GM12878 (cell line): ENCODE measurements at regions not wholly inside any gene's neighbourhood (a gene's known extent, or its start where the extent isn't known, plus 50 kb on each side); places are given as distances from the start of the nearest gene placed in this dataset.

Experiments used
- ATAC-seq: fragments of 200-7000 bp; cut with Tn5 transposase; 3 replicates; pipeline ENCODE4 v1.9.1; 2020; ENCODE audit warnings: mild to moderate bottlenecking, moderate library complexity
- BruUV-seq: library from RNA; stranded (reverse); fragments of 400-500 nt; replicated peaks from 2 replicates; lab custom pipeline; 2021; lab: Mats Ljungman, UMichigan
- CTCF ChIA-PET: fragments of 300-600 bp; sonication (Branson Sonifier 250); formaldehyde crosslinking; extraction: SDS; loops from one replicate; lab custom pipeline; 2021; ENCODE audit warnings: inconsistent platforms; lab: Yijun Ruan, JAX
- POLR2A ChIA-PET: fragments of 350-600 bp; formaldehyde crosslinking; extraction: SDS; loops from one replicate; lab custom pipeline; 2021; ENCODE audit warnings: inconsistent platforms; lab: Charles Lee
- RAD21 ChIA-PET: fragments of 300-600 bp; sonication (Branson Sonifier 250); formaldehyde crosslinking; loops from one replicate; lab custom pipeline; 2023; ENCODE audit warnings: antibody characterized with exemption; ENCODE audit not compliant: unreplicated experiment; lab: Charles Lee
- SMC1A ChIA-PET: fragments of 300-600 bp; sonication (Branson Sonifier 250); formaldehyde crosslinking; loops from one replicate; lab custom pipeline; 2023; ENCODE audit not compliant: unreplicated experiment, uncharacterized antibody; lab: Charles Lee
- DNase-seq: peaks from one replicate; pipeline ENCODE4 v3.0.0-alpha.2; 2011; ENCODE audit warnings: low read depth, low spot score
- FAIRE-seq: peaks from 3 replicates; lab custom pipeline; 2011; peaks lifted over from hg19 to GRCh38; lab: Jason Lieb, UNC
- H2AFZ ChIP-seq: 2 replicates; pipeline ENCODE4 v1.6.0; 2011; ENCODE audit warnings: low read depth, low read length, control low read depth; ENCODE audit not compliant: control insufficient read depth
- H3K27ac ChIP-seq: 2 replicates; pipeline ENCODE4 v1.5.1; 2011; ENCODE audit warnings: control low read depth; ENCODE audit not compliant: control insufficient read depth, insufficient read depth
- H3K27me3 ChIP-seq, 2 experiments: replicated peaks in 1 of 2; 2 replicates each; pipeline versions ENCODE4 v1.6.0 to v1.6.1; 2011; ENCODE audit warnings: low read length in 1 of 2; ENCODE audit not compliant: control insufficient read depth in 2 of 2, insufficient read depth in 2 of 2
- H3K36me3 ChIP-seq, 2 experiments: 2 replicates each; pipeline ENCODE4 v1.5.1; 2011; ENCODE audit warnings: low read length in 1 of 2; ENCODE audit not compliant: control insufficient read depth in 2 of 2, insufficient read depth in 2 of 2
- H3K4me1 ChIP-seq: 2 replicates; pipeline ENCODE4 v1.6.1; 2011; ENCODE audit warnings: mild to moderate bottlenecking, low read length, moderate library complexity, mixed read lengths; ENCODE audit not compliant: control insufficient read depth, insufficient read depth
- H3K4me2 ChIP-seq: 2 replicates; pipeline ENCODE4 v1.6.0; 2011; ENCODE audit warnings: control low read depth; ENCODE audit not compliant: control insufficient read depth, insufficient read depth
- H3K4me3 ChIP-seq: fragments of 200-600 bp; sonication (generic); 2 replicates; pipeline ENCODE4 v1.5.1; 2016
- H3K79me2 ChIP-seq: 2 replicates; pipeline ENCODE4 v1.6.0; 2011; ENCODE audit warnings: low read length; ENCODE audit not compliant: control insufficient read depth, insufficient read depth
- H3K9ac ChIP-seq: 2 replicates; pipeline ENCODE4 v1.8.0; 2011; ENCODE audit warnings: low read length, control low read depth, mixed read lengths; ENCODE audit not compliant: control insufficient read depth, insufficient read depth
- H3K9me3 ChIP-seq: replicated peaks from 3 replicates; pipeline ENCODE4 v1.5.1; 2011; ENCODE audit warnings: mild to moderate bottlenecking, low read length; ENCODE audit not compliant: control insufficient read depth, insufficient read depth
- H4K20me1 ChIP-seq: 2 replicates; pipeline ENCODE4 v1.6.0; 2011; ENCODE audit not compliant: control insufficient read depth, insufficient read depth
- CHD1 ChIP-seq: IDR thresholded peaks from 2 replicates; pipeline ENCODE4 v1.6.1; 2012; ENCODE audit warnings: low read depth, low read length, improper control_type of control experiment
- CTCF ChIP-seq, 3 experiments: IDR thresholded peaks in 2 of 3; conservative IDR thresholded peaks in 1 of 3; 2 replicates each; pipeline ENCODE4 v1.5.1; 2011; ENCODE audit warnings: low read depth in 3 of 3, low read length in 3 of 3, mild to moderate bottlenecking in 3 of 3, control low read depth in 2 of 3, moderate library complexity in 2 of 3, inconsistent platforms in 1 of 3, mixed read lengths in 1 of 3; ENCODE audit not compliant: control insufficient read depth in 2 of 3, insufficient read depth in 1 of 3; ENCODE audit errors: extremely low read depth in 1 of 3
- GABPA ChIP-seq: IDR thresholded peaks from 2 replicates; pipeline ENCODE4 v1.6.1; 2014; ENCODE audit warnings: antibody characterized with exemption, low read depth, mild to moderate bottlenecking, inconsistent platforms
- JUND ChIP-seq: IDR thresholded peaks from 2 replicates; pipeline ENCODE4 v1.6.1; 2012; ENCODE audit warnings: low read depth, mild to moderate bottlenecking, low read length, improper control_type of control experiment, moderate library complexity
- MTA2 ChIP-seq: fragments of 450-650 bp; IDR thresholded peaks from 2 replicates; pipeline ENCODE4 v1.6.1; 2016; ENCODE audit warnings: low read depth, mild to moderate bottlenecking, moderate library complexity
- POU2F2 ChIP-seq: IDR thresholded peaks from 3 replicates; pipeline ENCODE4 v1.6.1; 2011; ENCODE audit warnings: low read depth, mild to moderate bottlenecking, low read length, borderline replicate concordance
- RCOR1 ChIP-seq: conservative IDR thresholded peaks from 2 replicates; pipeline ENCODE4 v1.6.1; 2012; ENCODE audit warnings: low read depth, low read length, improper control_type of control experiment
- RELB ChIP-seq: fragments of 450-650 bp; IDR thresholded peaks from 2 replicates; pipeline ENCODE4 v1.6.1; 2017; ENCODE audit warnings: low read depth, mild to moderate bottlenecking, moderate library complexity
- RFX5 ChIP-seq: IDR thresholded peaks from 2 replicates; pipeline ENCODE4 v1.6.1; 2011; ENCODE audit warnings: low read depth, low read length, improper control_type of control experiment
- TAF1 ChIP-seq: IDR thresholded peaks from 2 replicates; pipeline ENCODE4 v1.6.1; 2011; ENCODE audit warnings: mild to moderate bottlenecking, low read depth, low read length, borderline replicate concordance
- ZBTB40 ChIP-seq: fragments of 450-650 bp; IDR thresholded peaks from 2 replicates; pipeline ENCODE4 v1.6.1; 2016; ENCODE audit warnings: mild to moderate bottlenecking, moderate library complexity, borderline replicate concordance
- ZNF207 ChIP-seq: fragments of 450-650 bp; IDR thresholded peaks from 2 replicates; pipeline ENCODE4 v1.6.1; 2014; ENCODE audit warnings: antibody characterized with exemption, mild to moderate bottlenecking, borderline replicate concordance
- WGBS: methylation state at CpG from one replicate; pipeline ENCODE4 v1.1.6; 2016; ENCODE audit warnings: low lambda C conversion rate; ENCODE audit not compliant: insufficient replicate concordance, insufficient coverage; ENCODE audit errors: missing lambda C conversion rate; 5-methylcytosine and 5-hydroxymethylcytosine counted together
- in situ Hi-C: fragments of 300-500 bp; cut with MboI; formaldehyde crosslinking; loops from 9 replicates; pipeline ENCODE4 v1.14.3; 2018; ENCODE audit warnings: mixed read lengths
- intact Hi-C: fragments of 100-400 bp; cut with micrococcal nuclease; formaldehyde crosslinking; loops from one replicate; pipeline ENCODE4 v1.14.2; 2022; ENCODE audit not compliant: unreplicated experiment
- TF ChIP-seq, protein P1 (sequence below): IDR thresholded peaks from 2 replicates; pipeline ENCODE4 v1.6.1; 2011; ENCODE audit warnings: borderline replicate concordance, low read depth, mild to moderate bottlenecking, moderate library complexity, low read length; ENCODE audit not compliant: insufficient read depth, poor library complexity, severe bottlenecking

DNA sequence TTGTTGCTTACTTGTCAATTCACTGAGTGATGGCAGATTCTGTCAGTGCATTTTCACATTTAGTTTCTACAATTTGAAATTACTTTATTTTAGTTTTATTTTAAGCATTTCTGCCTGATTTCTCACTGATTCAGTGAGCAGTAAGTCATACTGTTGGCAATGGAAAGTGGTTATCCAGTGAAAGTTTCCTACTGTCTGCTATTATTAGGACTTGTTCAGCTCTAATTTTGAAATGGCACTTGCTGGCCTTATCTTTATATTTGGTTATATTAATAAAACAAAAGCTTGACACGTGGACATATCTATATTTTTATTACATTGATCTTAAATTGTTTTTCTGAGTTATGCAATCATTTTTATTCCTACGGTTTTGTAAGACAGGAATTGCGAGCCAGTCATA lies 871.8 kb upstream of the SLC35B3 start (continued):
- TF ChIP-seq, protein P1, sequence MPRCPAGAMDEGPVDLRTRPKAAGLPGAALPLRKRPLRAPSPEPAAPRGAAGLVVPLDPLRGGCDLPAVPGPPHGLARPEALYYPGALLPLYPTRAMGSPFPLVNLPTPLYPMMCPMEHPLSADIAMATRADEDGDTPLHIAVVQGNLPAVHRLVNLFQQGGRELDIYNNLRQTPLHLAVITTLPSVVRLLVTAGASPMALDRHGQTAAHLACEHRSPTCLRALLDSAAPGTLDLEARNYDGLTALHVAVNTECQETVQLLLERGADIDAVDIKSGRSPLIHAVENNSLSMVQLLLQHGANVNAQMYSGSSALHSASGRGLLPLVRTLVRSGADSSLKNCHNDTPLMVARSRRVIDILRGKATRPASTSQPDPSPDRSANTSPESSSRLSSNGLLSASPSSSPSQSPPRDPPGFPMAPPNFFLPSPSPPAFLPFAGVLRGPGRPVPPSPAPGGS: no peak
- TF ChIP-seq ZBTB40 (no peak), POU2F2 (no peak)
- TF ChIP-seq, all 136 proteins: peak for 0

DNA sequence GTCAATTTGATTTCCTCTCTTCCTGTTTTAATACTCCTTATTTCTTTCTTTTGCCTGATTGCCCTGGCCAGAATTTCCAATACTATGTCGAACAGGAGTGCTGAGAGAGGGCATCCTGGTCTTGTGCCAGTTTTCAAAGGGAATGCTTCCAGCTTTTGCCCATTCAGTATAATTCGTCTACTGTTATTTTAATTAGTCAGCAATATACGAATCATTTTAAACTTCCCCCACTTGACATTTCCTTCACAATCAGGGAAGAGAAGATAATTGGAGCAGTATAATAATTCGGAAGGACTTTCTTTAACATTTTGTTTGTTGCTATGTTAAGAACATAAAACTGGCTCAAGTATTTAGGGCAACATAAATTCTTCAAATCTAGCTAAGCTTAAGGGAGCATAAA lies 860.3 kb upstream of the SLC35B3 start:
- 43% methylated on average over 4 of the region's 4 CpGs for WGBS
- H2AFZ ChIP-seq: no peak overlapping the region
- ATAC-seq: no peak
- POLR2A ChIA-PET: no interaction called here
- no peak overlapping the region for H3K4me3 ChIP-seq
- no peak for DNase-seq
- H3K36me3 ChIP-seq: no peaks in the 10 kb centered on the region
- H3K4me1 ChIP-seq: no peaks in the 10 kb centered on the region
- no peak overlapping the region for H3K9ac ChIP-seq
- no peak overlapping the region for H3K4me2 ChIP-seq
- no peaks in the 10 kb centered on the region for H3K27me3 ChIP-seq
- RAD21 ChIA-PET: no interaction called here
- no peaks in the 10 kb centered on the region for H4K20me1 ChIP-seq
- H3K9me3 ChIP-seq: no peaks in the 10 kb centered on the region
- H3K79me2 ChIP-seq: no peaks in the 10 kb centered on the region
- BruUV-seq: no TSS peak
- CTCF ChIA-PET: no interaction called here
- intact Hi-C loops: no loop called here
- H3K27ac ChIP-seq: no peak overlapping the region
- SMC1A ChIA-PET: no interaction called here
- in situ Hi-C loops: no loop called here
- FAIRE-seq: no peak
- no peak for TF ChIP-seq RCOR1
- no peak for TF ChIP-seq TAF1
- TF ChIP-seq MTA2: no peak
- no peak for TF ChIP-seq JUND
- TF ChIP-seq POU2F2: no peak
- TF ChIP-seq CHD1: no peak
- no peak for TF ChIP-seq RELB
- TF ChIP-seq GABPA: no peak
- TF ChIP-seq CTCF (IDR thresholded peaks at IDR 0.05 in 2 of 3, conservative IDR thresholded peaks at IDR 0.05 in 1 of 3; ENCODE audit: control insufficient read depth in 2 of 3, extremely low read depth in 1 of 3, insufficient read depth in 1 of 3, low read depth in 3 of 3, low read length in 3 of 3): no peak
- no peak for TF ChIP-seq RFX5
- no peak for TF ChIP-seq ZNF207
